ENCODE measurements at regions not wholly inside any gene's neighbourhood (a gene's known extent, or its start where the extent isn't known, plus 50 kb on each side); places are given as distances from the start of the nearest gene placed in this dataset.
A peak's percentile ranks its signal among the peaks of the same experiment; 100 is the strongest.

- Histone ChIP-seq H3K9me3 (ENCODE audit: low read length) (no peaks in the 10 kb centered on the region), H2AFZ (ENCODE audit: low read length) (no peak overlapping the region), H3K27ac (ENCODE audit: low read length) (no peak overlapping the region)
Observed at GRCh38 chr13:103878891-103879605, 812.8 kb upstream of the SLC10A2 start.

GRCh38 chr13:103876571-103876970 lies 810.4 kb upstream of the SLC10A2 start:
- Histone ChIP-seq H3K9me2 (replicated peaks; ENCODE audit: low read length) (no peaks in the 10 kb centered on the region), H3K9me3 (ENCODE audit: low read length) (no peaks in the 10 kb centered on the region), H3K27me3 (ENCODE audit: low read length) (no peaks in the 10 kb centered on the region), H3K4me2 (ENCODE audit: low read length) (no peak overlapping the region), H3K79me2 (ENCODE audit: low read length) (no peaks in the 10 kb centered on the region), H3K4me1 (ENCODE audit: insufficient read depth, low read length) (no peaks in the 10 kb centered on the region), H3K27ac (ENCODE audit: low read length) (no peak overlapping the region), H3K36me3 (ENCODE audit: low read depth, low read length) (no peaks in the 10 kb centered on the region), H3F3A (ENCODE audit: low read length, unreplicated experiment) (no peaks in the 10 kb centered on the region), H4K20me1 (ENCODE audit: low read length) (no peaks in the 10 kb centered on the region), H3K4me3 (ENCODE audit: low read length) (no peak overlapping the region), H3K9ac (ENCODE audit: low read length) (no peak overlapping the region), H2AFZ (ENCODE audit: low read length) (no peak overlapping the region)
- BruUV-seq (replicated peaks) = no TSS peak
- intact Hi-C loops (cut with micrococcal nuclease) = no loop called here
- ChIA-PET POLR2A (ENCODE audit: unreplicated experiment) (no interaction called here), CTCF (no interaction called here)
- TF ChIP-seq EZH2 (IDR thresholded peaks at IDR 0.05; ENCODE audit: low read length, unreplicated experiment) (no peak), CTCF (conservative IDR thresholded peaks at IDR 0.05; ENCODE audit: low read depth, low read length) (no peak), EZH2phosphoT487 (IDR thresholded peaks at IDR 0.05; ENCODE audit: borderline replicate concordance, low read length) (no peak)
- ATAC-seq (no peak), DNase-seq (no peak)

More at GRCh38 chr13:103878891-103879605, 812.8 kb upstream of the SLC10A2 start:
- DNase-seq = no peak
- Histone ChIP-seq H3K4me2 (ENCODE audit: low read length) (no peak overlapping the region), H3K36me3 (ENCODE audit: low read depth, low read length) (no peaks in the 10 kb centered on the region), H3F3A (ENCODE audit: low read length, unreplicated experiment) (no peaks in the 10 kb centered on the region), H3K27me3 (ENCODE audit: low read length) (no peaks in the 10 kb centered on the region), H3K9ac (ENCODE audit: low read length) (no peak overlapping the region), H3K79me2 (ENCODE audit: low read length) (no peaks in the 10 kb centered on the region), H3K9me2 (replicated peaks; ENCODE audit: low read length) (no peaks in the 10 kb centered on the region), H3K4me3 (ENCODE audit: low read length) (no peak overlapping the region), H4K20me1 (ENCODE audit: low read length) (no peaks in the 10 kb centered on the region), H3K4me1 (ENCODE audit: insufficient read depth, low read length) (peaks cover 8% of the 10 kb centered on the region)
- no TSS peak for BruUV-seq (replicated peaks)
- peak; percentile 31 for ATAC-seq
- no peak for TF ChIP-seq EZH2phosphoT487 (IDR thresholded peaks at IDR 0.05; ENCODE audit: borderline replicate concordance, low read length)
- no peak for TF ChIP-seq CTCF (conservative IDR thresholded peaks at IDR 0.05; ENCODE audit: low read depth, low read length)
- TF ChIP-seq EZH2 (IDR thresholded peaks at IDR 0.05; ENCODE audit: low read length, unreplicated experiment) = no peak
- CTCF ChIA-PET = no interaction called here
- POLR2A ChIA-PET (ENCODE audit: unreplicated experiment) = no interaction called here
- intact Hi-C loops (cut with micrococcal nuclease) = loop anchor here (2.0 kb wide), 1 partner anchor 690 kb away; no protein-coding TSS in a partner anchor

DNA sequence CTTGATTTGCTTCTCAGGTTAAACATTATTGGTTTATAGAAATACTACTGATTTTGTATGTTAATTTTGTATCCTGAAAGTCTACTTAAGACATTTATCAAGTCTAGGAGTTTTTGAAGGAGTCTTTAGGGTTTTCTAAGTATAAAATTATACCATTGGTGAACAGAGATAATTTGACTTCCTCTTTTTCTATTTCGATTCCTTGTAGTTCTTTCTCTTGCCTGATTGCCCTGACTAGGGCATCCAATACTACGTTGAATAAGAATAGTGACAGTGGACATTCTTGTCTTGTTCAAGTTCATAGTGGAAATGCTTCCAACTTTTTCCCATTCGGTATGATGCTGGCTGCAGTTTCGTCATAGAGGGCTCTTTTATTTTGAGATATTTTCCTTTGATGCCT lies 807.5 kb upstream of the SLC10A2 start:
- no peak for TF ChIP-seq EZH2 (IDR thresholded peaks at IDR 0.05; ENCODE audit: low read length, unreplicated experiment)
- TF ChIP-seq EZH2phosphoT487 (IDR thresholded peaks at IDR 0.05; ENCODE audit: borderline replicate concordance, low read length) = no peak
- no peak for TF ChIP-seq CTCF (conservative IDR thresholded peaks at IDR 0.05; ENCODE audit: low read depth, low read length)
- intact Hi-C loops (cut with micrococcal nuclease) = no loop called here

More for the DNA sequence above, 807.5 kb upstream of the SLC10A2 start:
- Histone ChIP-seq H3K9me3 (ENCODE audit: low read length) (no peaks in the 10 kb centered on the region), H3K4me1 (ENCODE audit: insufficient read depth, low read length) (no peaks in the 10 kb centered on the region), H2AFZ (ENCODE audit: low read length) (no peak overlapping the region), H3K4me3 (ENCODE audit: low read length) (no peak overlapping the region), H3F3A (ENCODE audit: low read length, unreplicated experiment) (no peaks in the 10 kb centered on the region), H4K20me1 (ENCODE audit: low read length) (no peaks in the 10 kb centered on the region), H3K36me3 (ENCODE audit: low read depth, low read length) (no peaks in the 10 kb centered on the region), H3K27me3 (ENCODE audit: low read length) (no peaks in the 10 kb centered on the region), H3K9ac (ENCODE audit: low read length) (no peak overlapping the region), H3K4me2 (ENCODE audit: low read length) (no peak overlapping the region), H3K9me2 (replicated peaks; ENCODE audit: low read length) (no peaks in the 10 kb centered on the region), H3K79me2 (ENCODE audit: low read length) (no peaks in the 10 kb centered on the region), H3K27ac (ENCODE audit: low read length) (no peak overlapping the region)
- no TSS peak for BruUV-seq (replicated peaks)
- CTCF ChIA-PET = no interaction called here
- DNase-seq (no peak), ATAC-seq (no peak)
- POLR2A ChIA-PET (ENCODE audit: unreplicated experiment) = no interaction called here
